ENCODE measurements at regions not wholly inside any gene's neighbourhood (a gene's known extent, or its start where the extent isn't known, plus 50 kb on each side); places are given as distances from the start of the nearest gene placed in this dataset.

GRCh38 chr5:82499725-82500244 is 221.6 kb upstream of the RPS23 start:
- TF ChIP-seq SRF (CRISPR knock-in tag; IDR thresholded peaks at IDR 0.05) = no peak
- no peak for TF ChIP-seq SETDB1 (IDR thresholded peaks at IDR 0.05; ENCODE audit: low read length)
- no peak for TF ChIP-seq MAX (CRISPR knock-in tag; IDR thresholded peaks at IDR 0.05)
- no peak for TF ChIP-seq SIN3A (IDR thresholded peaks at IDR 0.05; ENCODE audit: borderline replicate concordance in 2 of 2, control insufficient read depth in 1 of 2, low read depth in 2 of 2, low read length in 2 of 2)
- no peak for TF ChIP-seq RAD21 (CRISPR knock-in tag; conservative IDR thresholded peaks at IDR 0.05 in 1 of 2, IDR thresholded peaks at IDR 0.05 in 1 of 2)
- TF ChIP-seq CHD2 (IDR thresholded peaks at IDR 0.05; ENCODE audit: low read depth, low read length) = no peak
- no peak for TF ChIP-seq JUNB (CRISPR knock-in tag; conservative IDR thresholded peaks at IDR 0.05)
- TF ChIP-seq EZH2 (IDR thresholded peaks at IDR 0.05; ENCODE audit: borderline replicate concordance, low read depth, low read length) = no peak
- no peak for TF ChIP-seq ZNF384 (IDR thresholded peaks at IDR 0.05; ENCODE audit: low read depth, low read length)
- no peak for TF ChIP-seq REST (IDR thresholded peaks at IDR 0.05; ENCODE audit: borderline replicate concordance)
- no peak for TF ChIP-seq REST (CRISPR knock-in tag; IDR thresholded peaks at IDR 0.05; ENCODE audit: low read depth)
- TF ChIP-seq ZNF79 (CRISPR knock-in tag; IDR thresholded peaks at IDR 0.05; ENCODE audit: low read depth) = no peak
- no peak for TF ChIP-seq KAT8 (IDR thresholded peaks at IDR 0.05; ENCODE audit: low read depth)
- no peak for TF ChIP-seq ATF3 (IDR thresholded peaks at IDR 0.05)
- TF ChIP-seq ATF3 (CRISPR knock-in tag; conservative IDR thresholded peaks at IDR 0.05) = no peak
